ENCODE measurements at regions not wholly inside any gene's neighbourhood (a gene's known extent, or its start where the extent isn't known, plus 50 kb on each side); places are given as distances from the start of the nearest gene placed in this dataset.
"Not testable (repeated sequence)": the region's sequence is repeated elsewhere in the genome, so short reads cannot be mapped to it uniquely, and the experiment has no call there.

- not testable (repeated sequence) for TF ChIP-seq CTCF, POLR2A (IDR thresholded peaks at IDR 0.05)
Measured at GRCh38 chr2:185687001-185687400, 51.6 kb upstream of the FSIP2 start.

All from esophagus squamous epithelium (tissue), 4 donors.